ENCODE measurements at regions not wholly inside any gene's neighbourhood (a gene's known extent, or its start where the extent isn't known, plus 50 kb on each side); places are given as distances from the start of the nearest gene placed in this dataset.

- Histone ChIP-seq H3K27ac (ENCODE audit: low read depth, low read length, severe bottlenecking) (no peak overlapping the region), H3K4me3 (ENCODE audit: extremely low read depth, insufficient read depth, low read length, poor library complexity, severe bottlenecking) (no peak overlapping the region), H3K9me3 (ENCODE audit: control insufficient read depth, low read length) (no peaks in the 10 kb centered on the region), H3K4me1 (ENCODE audit: control insufficient read depth, insufficient read depth, low read length, poor library complexity, severe bottlenecking) (no peaks in the 10 kb centered on the region), H3K36me3 (ENCODE audit: control insufficient read depth, insufficient read depth, low read length) (no peaks in the 10 kb centered on the region)
- no CpG with 5 or more reads among the region's 2 CpGs for WGBS, 2 experiments (ENCODE audit: insufficient coverage in 2 of 2)
Measured at GRCh38 chr5:26563979-26564378, 474.4 kb downstream of the CDH9 start.

DNA sequence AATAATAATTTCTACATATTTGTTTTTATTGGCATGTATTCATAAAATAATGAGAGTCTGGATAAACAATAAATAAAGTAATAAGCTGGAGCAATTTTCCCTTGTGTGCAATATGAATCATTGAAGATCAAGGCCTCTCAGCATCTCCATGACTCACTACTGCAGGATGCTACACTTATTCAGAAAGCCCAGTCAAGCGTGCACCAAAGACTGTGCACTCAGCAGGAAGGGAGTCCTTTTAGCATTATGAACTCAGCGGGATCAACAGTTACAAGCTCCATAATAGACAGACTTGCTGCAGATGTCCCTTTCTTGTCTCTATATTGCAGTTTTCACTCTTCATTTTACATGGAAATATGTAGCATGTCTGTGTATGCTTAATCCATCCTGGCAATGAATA lies 485.3 kb downstream of the CDH9 start:
- Histone ChIP-seq H3K4me1 (ENCODE audit: control insufficient read depth, insufficient read depth, low read length, poor library complexity, severe bottlenecking) (no peaks in the 10 kb centered on the region), H3K4me3 (ENCODE audit: extremely low read depth, insufficient read depth, low read length, poor library complexity, severe bottlenecking) (no peak overlapping the region)

DNA sequence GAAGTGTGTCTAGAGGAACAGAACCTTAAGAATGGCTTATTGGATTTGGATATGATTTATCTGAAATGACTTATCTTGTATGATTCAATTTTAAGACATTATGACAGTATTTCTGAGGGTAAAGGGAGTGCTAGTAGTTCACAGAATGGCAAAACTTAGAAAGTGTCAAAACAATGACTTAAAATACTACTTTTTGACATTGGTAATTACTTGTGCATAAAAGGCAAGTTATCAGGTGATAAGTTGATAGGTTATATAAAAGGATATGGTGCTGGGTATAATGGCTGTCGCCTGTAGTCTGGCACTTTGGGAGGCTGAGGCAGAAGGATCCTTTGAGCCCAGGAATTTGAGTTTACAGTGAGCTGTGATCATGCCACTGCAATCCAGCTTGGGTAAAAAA lies 494.4 kb downstream of the CDH9 start:
- H3K4me1 ChIP-seq (ENCODE audit: control insufficient read depth, insufficient read depth, low read length, poor library complexity, severe bottlenecking), result no peaks in the 10 kb centered on the region
- no peaks in the 10 kb centered on the region for H3K36me3 ChIP-seq (ENCODE audit: control insufficient read depth, insufficient read depth, low read length)
- no peak overlapping the region for H3K27ac ChIP-seq (ENCODE audit: low read depth, low read length, severe bottlenecking)
- H3K4me3 ChIP-seq (ENCODE audit: extremely low read depth, insufficient read depth, low read length, poor library complexity, severe bottlenecking), result no peak overlapping the region
- WGBS, 2 experiments (ENCODE audit: insufficient coverage in 2 of 2), result 91 to 100% methylated on average over 1 of the region's 1 CpG
- H3K9me3 ChIP-seq (ENCODE audit: control insufficient read depth, low read length), result no peaks in the 10 kb centered on the region

More for the DNA sequence above, 485.3 kb downstream of the CDH9 start:
- Histone ChIP-seq H3K36me3 (ENCODE audit: control insufficient read depth, insufficient read depth, low read length) (no peaks in the 10 kb centered on the region), H3K27ac (ENCODE audit: low read depth, low read length, severe bottlenecking) (no peak overlapping the region), H3K9me3 (ENCODE audit: control insufficient read depth, low read length) (no peaks in the 10 kb centered on the region)
- WGBS, 2 experiments (ENCODE audit: insufficient coverage in 2 of 2), result 85 to 100% methylated on average over 1 to 2 of the region's 2 CpGs

GRCh38 chr5:26538226-26538625 lies 500.2 kb downstream of the CDH9 start:
- no CpG with 5 or more reads among the region's 1 CpG for WGBS, 2 experiments (ENCODE audit: insufficient coverage in 2 of 2)
- Histone ChIP-seq H3K4me3 (ENCODE audit: extremely low read depth, insufficient read depth, low read length, poor library complexity, severe bottlenecking) (no peak overlapping the region), H3K36me3 (ENCODE audit: control insufficient read depth, insufficient read depth, low read length) (no peaks in the 10 kb centered on the region), H3K27ac (ENCODE audit: low read depth, low read length, severe bottlenecking) (no peak overlapping the region), H3K9me3 (ENCODE audit: control insufficient read depth, low read length) (no peaks in the 10 kb centered on the region), H3K4me1 (ENCODE audit: control insufficient read depth, insufficient read depth, low read length, poor library complexity, severe bottlenecking) (no peaks in the 10 kb centered on the region)

DNA sequence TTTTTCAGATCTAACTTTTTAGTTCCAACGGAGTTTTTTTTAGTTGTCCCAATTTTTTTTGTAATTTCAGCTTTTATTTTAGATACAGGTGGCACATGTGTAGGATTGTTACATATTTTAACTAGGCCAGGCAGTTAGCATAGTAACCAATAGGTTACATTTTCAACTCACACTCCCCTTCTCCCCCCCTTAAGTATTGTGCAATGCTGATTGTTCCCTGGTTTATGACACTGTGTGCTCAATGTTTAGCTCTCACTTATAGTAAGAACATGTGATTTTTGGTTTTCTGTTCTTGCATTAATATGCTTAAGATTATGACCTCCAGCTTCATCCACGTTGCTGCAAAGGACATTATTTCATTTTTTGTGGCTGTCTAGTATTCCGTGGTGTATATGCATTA lies 503.2 kb downstream of the CDH9 start:
- Histone ChIP-seq H3K36me3 (ENCODE audit: control insufficient read depth, insufficient read depth, low read length) (no peaks in the 10 kb centered on the region), H3K4me1 (ENCODE audit: control insufficient read depth, insufficient read depth, low read length, poor library complexity, severe bottlenecking) (no peaks in the 10 kb centered on the region), H3K9me3 (ENCODE audit: control insufficient read depth, low read length) (no peaks in the 10 kb centered on the region), H3K4me3 (ENCODE audit: extremely low read depth, insufficient read depth, low read length, poor library complexity, severe bottlenecking) (no peak overlapping the region), H3K27ac (ENCODE audit: low read depth, low read length, severe bottlenecking) (no peak overlapping the region)
- 63 to 80% methylated on average over 1 to 2 of the region's 3 CpGs for whole genome bisulfite sequencing, 2 experiments (ENCODE audit: insufficient coverage in 2 of 2)

DNA sequence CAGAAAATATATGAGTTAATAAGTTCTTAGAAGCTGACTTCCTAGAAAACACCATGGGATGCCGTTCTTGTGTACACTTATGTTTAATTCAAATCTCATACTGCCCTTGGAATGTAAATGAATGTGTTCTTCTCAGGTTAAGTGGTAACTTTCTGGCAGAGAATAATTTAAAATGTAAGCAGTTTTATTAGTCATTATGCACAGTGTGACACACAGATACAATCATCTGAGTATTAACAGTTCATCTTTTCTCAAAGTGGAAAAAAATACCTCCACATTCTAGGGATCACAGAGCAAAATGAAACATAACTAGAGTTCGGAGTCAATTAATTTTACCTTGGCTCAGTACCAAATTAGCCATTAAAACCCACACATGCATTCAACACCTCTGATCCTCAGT lies 508.1 kb downstream of the CDH9 start:
- no peaks in the 10 kb centered on the region for H3K9me3 ChIP-seq (ENCODE audit: control insufficient read depth, low read length)
- H3K4me1 ChIP-seq (ENCODE audit: control insufficient read depth, insufficient read depth, low read length, poor library complexity, severe bottlenecking), result no peaks in the 10 kb centered on the region
- no peaks in the 10 kb centered on the region for H3K36me3 ChIP-seq (ENCODE audit: control insufficient read depth, insufficient read depth, low read length)
- no peak overlapping the region for H3K4me3 ChIP-seq (ENCODE audit: extremely low read depth, insufficient read depth, low read length, poor library complexity, severe bottlenecking)
- WGBS, 2 experiments (ENCODE audit: insufficient coverage in 2 of 2), result 100% methylated on average over 1 of the region's 2 CpGs; no CpG with 5 or more reads in 1 of the 2 experiments
- no peak overlapping the region for H3K27ac ChIP-seq (ENCODE audit: low read depth, low read length, severe bottlenecking)

- WGBS, 2 experiments (ENCODE audit: insufficient coverage in 2 of 2), result 63 to 70% methylated on average over 3 of the region's 3 CpGs
- no peak overlapping the region for H3K4me3 ChIP-seq (ENCODE audit: extremely low read depth, insufficient read depth, low read length, poor library complexity, severe bottlenecking)
- no peaks in the 10 kb centered on the region for H3K4me1 ChIP-seq (ENCODE audit: control insufficient read depth, insufficient read depth, low read length, poor library complexity, severe bottlenecking)
- no peaks in the 10 kb centered on the region for H3K36me3 ChIP-seq (ENCODE audit: control insufficient read depth, insufficient read depth, low read length)
- H3K9me3 ChIP-seq (ENCODE audit: control insufficient read depth, low read length), result no peaks in the 10 kb centered on the region
- no peak overlapping the region for H3K27ac ChIP-seq (ENCODE audit: low read depth, low read length, severe bottlenecking)
Measured at GRCh38 chr5:26519245-26519644, 519.1 kb downstream of the CDH9 start.

GRCh38 chr5:26518065-26518464 lies 520.3 kb downstream of the CDH9 start:
- Histone ChIP-seq H3K9me3 (ENCODE audit: control insufficient read depth, low read length) (no peaks in the 10 kb centered on the region), H3K4me1 (ENCODE audit: control insufficient read depth, insufficient read depth, low read length, poor library complexity, severe bottlenecking) (no peaks in the 10 kb centered on the region), H3K27ac (ENCODE audit: low read depth, low read length, severe bottlenecking) (no peak overlapping the region), H3K4me3 (ENCODE audit: extremely low read depth, insufficient read depth, low read length, poor library complexity, severe bottlenecking) (no peak overlapping the region), H3K36me3 (ENCODE audit: control insufficient read depth, insufficient read depth, low read length) (no peaks in the 10 kb centered on the region)
- 40 to 83% methylated on average over 2 to 3 of the region's 5 CpGs for WGBS, 2 experiments (ENCODE audit: insufficient coverage in 2 of 2)

DNA sequence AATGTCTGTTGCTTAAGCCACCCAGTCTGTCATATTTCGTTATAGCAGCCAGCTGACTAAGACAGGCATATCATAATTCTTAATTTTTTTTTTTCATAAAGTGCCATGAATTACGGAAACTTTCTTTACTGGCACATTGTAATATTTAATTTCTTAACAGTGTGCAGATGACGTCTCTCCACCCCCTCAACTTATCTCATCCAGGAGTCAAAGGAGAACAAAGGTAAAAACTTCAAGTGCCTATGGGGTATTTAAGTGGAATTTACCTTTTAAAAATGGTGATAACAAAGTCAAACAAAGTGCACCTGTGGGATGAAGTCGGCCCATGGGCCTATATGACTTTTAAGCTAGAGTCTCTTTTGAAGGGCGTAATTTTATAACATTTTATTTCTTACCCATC lies 539.4 kb downstream of the CDH9 start:
- peaks cover 4% of the 10 kb centered on the region for H3K9me3 ChIP-seq (ENCODE audit: control insufficient read depth, low read length)
- WGBS, 2 experiments (ENCODE audit: insufficient coverage in 2 of 2), result 83% methylated on average over 2 of the region's 5 CpGs; no CpG with 5 or more reads in 1 of the 2 experiments
- no peak overlapping the region for H3K4me3 ChIP-seq (ENCODE audit: extremely low read depth, insufficient read depth, low read length, poor library complexity, severe bottlenecking)
- no peaks in the 10 kb centered on the region for H3K4me1 ChIP-seq (ENCODE audit: control insufficient read depth, insufficient read depth, low read length, poor library complexity, severe bottlenecking)
- H3K27ac ChIP-seq (ENCODE audit: low read depth, low read length, severe bottlenecking), result no peak overlapping the region
- no peaks in the 10 kb centered on the region for H3K36me3 ChIP-seq (ENCODE audit: control insufficient read depth, insufficient read depth, low read length)

DNA sequence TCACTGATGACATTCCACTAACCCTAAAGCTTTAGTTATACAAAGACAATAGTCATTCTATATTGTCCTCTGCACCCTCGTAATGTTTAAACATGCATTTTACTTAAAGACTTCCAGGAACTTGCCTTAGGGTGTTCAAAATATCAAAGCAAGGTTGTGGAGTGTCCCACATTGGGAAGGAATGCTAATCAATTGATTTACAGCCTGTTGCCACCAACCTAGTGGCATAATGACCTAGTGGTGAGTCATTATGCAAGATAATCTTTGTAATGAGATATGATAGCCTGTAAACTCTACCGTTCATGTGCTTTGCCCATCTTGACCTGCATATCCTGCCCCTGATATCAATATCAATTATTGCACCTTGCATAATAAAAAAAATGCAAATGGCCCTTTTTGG lies 542.9 kb downstream of the CDH9 start:
- Histone ChIP-seq H3K36me3 (ENCODE audit: control insufficient read depth, insufficient read depth, low read length) (no peaks in the 10 kb centered on the region), H3K4me1 (ENCODE audit: control insufficient read depth, insufficient read depth, low read length, poor library complexity, severe bottlenecking) (no peaks in the 10 kb centered on the region), H3K9me3 (ENCODE audit: control insufficient read depth, low read length) (peaks cover 16% of the 10 kb centered on the region), H3K27ac (ENCODE audit: low read depth, low read length, severe bottlenecking) (no peak overlapping the region), H3K4me3 (ENCODE audit: extremely low read depth, insufficient read depth, low read length, poor library complexity, severe bottlenecking) (no peak overlapping the region)
- no CpG with 5 or more reads among the region's 2 CpGs for WGBS, 2 experiments (ENCODE audit: insufficient coverage in 2 of 2)

DNA sequence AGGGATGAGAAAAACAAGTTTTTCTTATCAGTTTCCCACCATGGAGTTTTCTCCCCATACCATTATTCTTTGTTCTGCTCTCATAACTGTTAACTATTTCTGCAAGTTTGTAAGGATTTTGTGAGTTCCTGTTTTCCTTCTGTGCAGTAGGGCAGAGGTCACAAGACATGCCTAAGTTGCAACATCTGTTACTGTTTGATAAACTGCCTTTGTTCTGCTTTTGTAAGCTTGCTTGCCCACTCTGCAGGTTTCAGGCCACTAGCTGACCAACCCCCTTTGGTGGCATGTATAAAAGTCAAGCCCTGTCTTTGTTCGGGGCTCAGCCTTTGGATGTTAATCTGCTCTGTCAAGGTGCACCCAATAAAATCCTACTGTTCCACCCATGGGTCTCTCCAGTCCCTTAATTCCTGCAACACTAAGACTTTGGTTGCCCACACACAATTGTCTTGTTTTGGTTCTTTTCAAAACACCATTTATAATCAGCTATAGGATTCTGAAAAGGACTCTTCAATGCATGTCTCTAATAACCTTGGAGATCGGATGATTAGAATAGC lies 545.4 kb downstream of the CDH9 start:
- Histone ChIP-seq H3K4me1 (ENCODE audit: control insufficient read depth, insufficient read depth, low read length, poor library complexity, severe bottlenecking) (no peaks in the 10 kb centered on the region), H3K4me3 (ENCODE audit: extremely low read depth, insufficient read depth, low read length, poor library complexity, severe bottlenecking) (no peak overlapping the region), H3K27ac (ENCODE audit: low read depth, low read length, severe bottlenecking) (no peak overlapping the region), H3K9me3 (ENCODE audit: control insufficient read depth, low read length) (peaks cover 16% of the 10 kb centered on the region), H3K36me3 (ENCODE audit: control insufficient read depth, insufficient read depth, low read length) (no peaks in the 10 kb centered on the region)
- WGBS, 2 experiments (ENCODE audit: insufficient coverage in 2 of 2), result 89% methylated on average over 1 of the region's 2 CpGs; no CpG with 5 or more reads in 1 of the 2 experiments

All from mesodermal cell (in vitro differentiated cells).